HEK293 (cell line): ENCODE measurements at regions not wholly inside any gene's neighbourhood (a gene's known extent, or its start where the extent isn't known, plus 50 kb on each side); places are given as distances from the start of the nearest gene placed in this dataset.

Experiments used
- ATF2 ChIP-seq: fragments of 450-650 bp; formaldehyde crosslinking; IDR thresholded peaks from 2 replicates; pipeline ENCODE4 v1.5.1; 2016; ENCODE audit warnings: missing biosample characterization, missing genetic modification characterization, low read depth
- CTCF ChIP-seq: fragments of 450-650 bp; formaldehyde crosslinking; IDR thresholded peaks from 2 replicates; pipeline ENCODE4 v1.5.1; 2016; ENCODE audit warnings: missing biosample characterization, missing genetic modification characterization
- KLF10 ChIP-seq: fragments of 450-650 bp; IDR thresholded peaks from 2 replicates; pipeline ENCODE4 v1.5.1; 2018; ENCODE audit warnings: missing biosample characterization, mild to moderate bottlenecking, missing genetic modification characterization
- ZBTB7A ChIP-seq: fragments of 450-650 bp; formaldehyde crosslinking; IDR thresholded peaks from 2 replicates; pipeline ENCODE4 v1.5.1; 2016; ENCODE audit warnings: low read depth, missing biosample characterization, missing genetic modification characterization
- ZNF169 ChIP-seq: fragments of 450-650 bp; formaldehyde crosslinking; IDR thresholded peaks from 2 replicates; pipeline ENCODE4 v1.5.1; 2016; ENCODE audit warnings: missing biosample characterization, missing genetic modification characterization
- ZNF571 ChIP-seq: fragments of 450-650 bp; formaldehyde crosslinking; IDR thresholded peaks from 2 replicates; pipeline ENCODE4 v1.5.0; 2017; ENCODE audit warnings: missing biosample characterization, missing genetic modification characterization

- TF ChIP-seq CTCF (tag by site-specific recombination), result no peak
- TF ChIP-seq KLF10 (tag by site-specific recombination), result no peak
- no peak for TF ChIP-seq ZBTB7A
- TF ChIP-seq ZNF571, result no peak
- TF ChIP-seq ATF2 (tag by site-specific recombination), result no peak
- TF ChIP-seq ZNF169 (tag by site-specific recombination), result no peak
Observed at GRCh38 chr13:60944863-60945262, 470.8 kb downstream of the PCDH20 start.
